ENCODE measurements at regions not wholly inside any gene's neighbourhood (a gene's known extent, or its start where the extent isn't known, plus 50 kb on each side); places are given as distances from the start of the nearest gene placed in this dataset.

- ATAC-seq (ENCODE audit: poor library complexity) (no peak), DNase-seq (no peak)
- intact Hi-C loops (cut with DNase I): no loop called here
These were observed 391.7 kb upstream of the NWD2 start for GRCh38 chr4:36852856-36853255.

- ATAC-seq (ENCODE audit: poor library complexity): no peak
- DNase-seq: no peak
- intact Hi-C loops (cut with DNase I): no loop called here
These were observed 390.0 kb upstream of the NWD2 start for GRCh38 chr4:36854554-36854953.

- intact Hi-C loops (cut with DNase I): no loop called here
- ATAC-seq (ENCODE audit: poor library complexity): no peak
These were observed 380.9 kb upstream of the NWD2 start for GRCh38 chr4:36863601-36864000.

GRCh38 chr4:36870121-36870520, 374.4 kb upstream of the NWD2 start:
- intact Hi-C loops (cut with DNase I): no loop called here
- ATAC-seq (ENCODE audit: poor library complexity) (no peak), DNase-seq (no peak)

More at GRCh38 chr4:36863601-36864000, 380.9 kb upstream of the NWD2 start:
- DNase-seq: no peak

GRCh38 chr4:36872679-36873078, 371.9 kb upstream of the NWD2 start:
- intact Hi-C loops (cut with DNase I): no loop called here
- DNase-seq: no peak

GRCh38 chr4:36884151-36884550, 360.4 kb upstream of the NWD2 start:
- no peak for DNase-seq
- no peak for ATAC-seq (ENCODE audit: poor library complexity)
- intact Hi-C loops (cut with DNase I): no loop called here

More at GRCh38 chr4:36872679-36873078, 371.9 kb upstream of the NWD2 start:
- ATAC-seq (ENCODE audit: poor library complexity): no peak

GRCh38 chr4:36891971-36892370, 352.6 kb upstream of the NWD2 start:
- no peak for ATAC-seq (ENCODE audit: poor library complexity)
- intact Hi-C loops (cut with DNase I): no loop called here
- DNase-seq: no peak

GRCh38 chr4:36900446-36900987, 344.0 kb upstream of the NWD2 start:
- intact Hi-C loops (cut with DNase I): no loop called here
- ATAC-seq (ENCODE audit: poor library complexity) (no peak), DNase-seq (no peak)

GRCh38 chr4:36904823-36905222, 339.7 kb upstream of the NWD2 start:
- DNase-seq (no peak), ATAC-seq (ENCODE audit: poor library complexity) (no peak)
- intact Hi-C loops (cut with DNase I): no loop called here

- DNase-seq (no peak), ATAC-seq (ENCODE audit: poor library complexity) (no peak)
- intact Hi-C loops (cut with DNase I): no loop called here
These were observed 330.4 kb upstream of the NWD2 start for GRCh38 chr4:36914106-36914505.

- DNase-seq: no peak
- no peak for ATAC-seq (ENCODE audit: poor library complexity)
- intact Hi-C loops (cut with DNase I): no loop called here
These were observed 328.8 kb upstream of the NWD2 start for GRCh38 chr4:36915717-36916116.

- intact Hi-C loops (cut with DNase I): no loop called here
- DNase-seq (no peak), ATAC-seq (ENCODE audit: poor library complexity) (no peak)
These were observed 327.1 kb upstream of the NWD2 start for GRCh38 chr4:36917413-36917812.

- ATAC-seq (ENCODE audit: poor library complexity): no peak
- DNase-seq: no peak
- intact Hi-C loops (cut with DNase I): no loop called here
These were observed 324.8 kb upstream of the NWD2 start for GRCh38 chr4:36919721-36920120.

GRCh38 chr4:36921476-36922216, 322.9 kb upstream of the NWD2 start:
- DNase-seq (no peak), ATAC-seq (ENCODE audit: poor library complexity) (no peak)
- intact Hi-C loops (cut with DNase I): no loop called here

GRCh38 chr4:36930562-36931111, 313.9 kb upstream of the NWD2 start:
- ATAC-seq (ENCODE audit: poor library complexity) (no peak), DNase-seq (no peak)
- intact Hi-C loops (cut with DNase I): no loop called here

- DNase-seq (no peak), ATAC-seq (ENCODE audit: poor library complexity) (no peak)
- intact Hi-C loops (cut with DNase I): no loop called here
These were observed 300.3 kb upstream of the NWD2 start for GRCh38 chr4:36944232-36944631.

GRCh38 chr4:36961420-36961819, 283.1 kb upstream of the NWD2 start:
- no peak for ATAC-seq (ENCODE audit: poor library complexity)
- intact Hi-C loops (cut with DNase I): no loop called here

GRCh38 chr4:36966756-36967460, 277.6 kb upstream of the NWD2 start:
- ATAC-seq (ENCODE audit: poor library complexity) (no peak), DNase-seq (no peak)
- intact Hi-C loops (cut with DNase I): no loop called here

More at GRCh38 chr4:36961420-36961819, 283.1 kb upstream of the NWD2 start:
- DNase-seq: no peak

- intact Hi-C loops (cut with DNase I): no loop called here
- no peak for DNase-seq
- no peak for ATAC-seq (ENCODE audit: poor library complexity)
These were observed 265.0 kb upstream of the NWD2 start for GRCh38 chr4:36979533-36979932.

Data from Right ventricle myocardium superior (tissue), 1 donor.